GM10266 (cell line): ENCODE measurements at regions not wholly inside any gene's neighbourhood (a gene's known extent, or its start where the extent isn't known, plus 50 kb on each side); places are given as distances from the start of the nearest gene placed in this dataset.
"Not testable (repeated sequence)": the region's sequence is repeated elsewhere in the genome, so short reads cannot be mapped to it uniquely, and the experiment has no call there.

Experiments
- DNase-seq: peaks from one replicate; pipeline ENCODE4 v3.0.0; 2012; ENCODE audit errors: extremely low spot score
- CTCF ChIP-seq: IDR thresholded peaks from 2 replicates; pipeline ENCODE4 v1.5.1; 2012; ENCODE audit warnings: mild to moderate bottlenecking, low read depth; ENCODE audit not compliant: control insufficient read depth, insufficient read depth; ENCODE audit errors: missing control alignments

GRCh38 chr1:244296447-244296846, 155.3 kb downstream of the ADSS2 start:
- TF ChIP-seq CTCF, result no peak
- DNase-seq, result no peak

- TF ChIP-seq CTCF, result no peak
- no peak for DNase-seq
Observed at GRCh38 chr1:244297087-244297486, 154.6 kb downstream of the ADSS2 start.

- DNase-seq, result no peak
- no peak for TF ChIP-seq CTCF
Observed at GRCh38 chr1:244297616-244298015, 154.1 kb downstream of the ADSS2 start.

- DNase-seq, result not testable (repeated sequence)
Observed at GRCh38 chr1:244300029-244300375, 151.7 kb downstream of the ADSS2 start.

- no peak for DNase-seq
- no peak for TF ChIP-seq CTCF
Observed at GRCh38 chr1:244301595-244302130, 150.0 kb downstream of the ADSS2 start.

GRCh38 chr1:244302876-244303609, 148.7 kb downstream of the ADSS2 start:
- TF ChIP-seq CTCF, result no peak
- no peak for DNase-seq

GRCh38 chr1:244303610-244303969, 148.1 kb downstream of the ADSS2 start:
- DNase-seq, result no peak
- TF ChIP-seq CTCF, result no peak

GRCh38 chr1:244304156-244304555, 147.6 kb downstream of the ADSS2 start:
- DNase-seq, result no peak
- TF ChIP-seq CTCF, result no peak
